ENCODE measurements at regions not wholly inside any gene's neighbourhood (a gene's known extent, or its start where the extent isn't known, plus 50 kb on each side); places are given as distances from the start of the nearest gene placed in this dataset.

DNA sequence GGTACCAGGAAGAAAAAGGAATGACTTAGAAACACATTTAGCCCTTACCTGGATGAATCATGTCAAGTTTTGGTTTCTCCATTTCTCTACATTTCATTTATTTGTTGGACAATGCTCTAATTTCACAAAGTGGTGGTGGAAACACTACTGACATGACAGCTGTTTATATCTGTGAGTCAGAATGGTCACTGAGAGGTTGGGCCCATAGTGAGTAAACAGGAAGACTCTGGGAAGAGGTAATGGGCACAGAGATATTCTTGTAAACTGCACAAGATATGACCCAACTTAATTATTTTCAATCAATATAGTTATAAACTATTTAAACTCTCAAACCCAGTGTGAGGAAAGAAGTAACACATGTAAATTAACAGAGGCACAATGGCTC lies 176.3 kb upstream of the MEOX2 start:
- TF ChIP-seq, protein P1, sequence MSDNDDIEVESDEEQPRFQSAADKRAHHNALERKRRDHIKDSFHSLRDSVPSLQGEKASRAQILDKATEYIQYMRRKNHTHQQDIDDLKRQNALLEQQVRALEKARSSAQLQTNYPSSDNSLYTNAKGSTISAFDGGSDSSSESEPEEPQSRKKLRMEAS (IDR thresholded peaks at IDR 0.05), result no peak
- TF ChIP-seq RAD21 (IDR thresholded peaks at IDR 0.05; ENCODE audit: low read depth) (no peak), YY1 (IDR thresholded peaks at IDR 0.05; ENCODE audit: low read depth) (no peak), TCF12 (IDR thresholded peaks at IDR 0.05; ENCODE audit: low read depth) (no peak), EP300 (IDR thresholded peaks at IDR 0.05; ENCODE audit: borderline replicate concordance) (no peak), CEBPB (IDR thresholded peaks at IDR 0.05) (no peak), FOXM1 (IDR thresholded peaks at IDR 0.05; ENCODE audit: borderline replicate concordance, low read depth) (no peak), EGR1 (IDR thresholded peaks at IDR 0.05) (no peak), CREB1 (IDR thresholded peaks at IDR 0.05; ENCODE audit: low read depth) (no peak), TAF1 (IDR thresholded peaks at IDR 0.05; ENCODE audit: low read depth) (no peak), ZBTB7A (IDR thresholded peaks at IDR 0.05; ENCODE audit: low read depth) (no peak)
- TF ChIP-seq, protein P2, sequence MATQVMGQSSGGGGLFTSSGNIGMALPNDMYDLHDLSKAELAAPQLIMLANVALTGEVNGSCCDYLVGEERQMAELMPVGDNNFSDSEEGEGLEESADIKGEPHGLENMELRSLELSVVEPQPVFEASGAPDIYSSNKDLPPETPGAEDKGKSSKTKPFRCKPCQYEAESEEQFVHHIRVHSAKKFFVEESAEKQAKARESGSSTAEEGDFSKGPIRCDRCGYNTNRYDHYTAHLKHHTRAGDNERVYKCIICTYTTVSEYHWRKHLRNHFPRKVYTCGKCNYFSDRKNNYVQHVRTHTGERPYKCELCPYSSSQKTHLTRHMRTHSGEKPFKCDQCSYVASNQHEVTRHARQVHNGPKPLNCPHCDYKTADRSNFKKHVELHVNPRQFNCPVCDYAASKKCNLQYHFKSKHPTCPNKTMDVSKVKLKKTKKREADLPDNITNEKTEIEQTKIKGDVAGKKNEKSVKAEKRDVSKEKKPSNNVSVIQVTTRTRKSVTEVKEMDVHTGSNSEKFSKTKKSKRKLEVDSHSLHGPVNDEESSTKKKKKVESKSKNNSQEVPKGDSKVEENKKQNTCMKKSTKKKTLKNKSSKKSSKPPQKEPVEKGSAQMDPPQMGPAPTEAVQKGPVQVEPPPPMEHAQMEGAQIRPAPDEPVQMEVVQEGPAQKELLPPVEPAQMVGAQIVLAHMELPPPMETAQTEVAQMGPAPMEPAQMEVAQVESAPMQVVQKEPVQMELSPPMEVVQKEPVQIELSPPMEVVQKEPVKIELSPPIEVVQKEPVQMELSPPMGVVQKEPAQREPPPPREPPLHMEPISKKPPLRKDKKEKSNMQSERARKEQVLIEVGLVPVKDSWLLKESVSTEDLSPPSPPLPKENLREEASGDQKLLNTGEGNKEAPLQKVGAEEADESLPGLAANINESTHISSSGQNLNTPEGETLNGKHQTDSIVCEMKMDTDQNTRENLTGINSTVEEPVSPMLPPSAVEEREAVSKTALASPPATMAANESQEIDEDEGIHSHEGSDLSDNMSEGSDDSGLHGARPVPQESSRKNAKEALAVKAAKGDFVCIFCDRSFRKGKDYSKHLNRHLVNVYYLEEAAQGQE (IDR thresholded peaks at IDR 0.05; ENCODE audit: low read depth), result no peak
- TF ChIP-seq, protein P3, sequence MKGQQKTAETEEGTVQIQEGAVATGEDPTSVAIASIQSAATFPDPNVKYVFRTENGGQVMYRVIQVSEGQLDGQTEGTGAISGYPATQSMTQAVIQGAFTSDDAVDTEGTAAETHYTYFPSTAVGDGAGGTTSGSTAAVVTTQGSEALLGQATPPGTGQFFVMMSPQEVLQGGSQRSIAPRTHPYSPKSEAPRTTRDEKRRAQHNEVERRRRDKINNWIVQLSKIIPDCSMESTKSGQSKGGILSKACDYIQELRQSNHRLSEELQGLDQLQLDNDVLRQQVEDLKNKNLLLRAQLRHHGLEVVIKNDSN (IDR thresholded peaks at IDR 0.05), result no peak
